ENCODE measurements at regions not wholly inside any gene's neighbourhood (a gene's known extent, or its start where the extent isn't known, plus 50 kb on each side); places are given as distances from the start of the nearest gene placed in this dataset.

- WGBS, 2 donors: 58 to 83% methylated on average over 1 of the region's 1 CpG
- Histone ChIP-seq H3K9ac (ENCODE audit: insufficient read depth in 1 of 2, low read length in 2 of 2) (no peak overlapping the region), H3K36me3 (ENCODE audit: control insufficient read depth in 4 of 4, insufficient read depth in 4 of 4, low read length in 4 of 4) (no peaks in the 10 kb centered on the region), H3K4me3 (no peak overlapping the region), H3K27me3 (ENCODE audit: control insufficient read depth in 3 of 3, insufficient read depth in 3 of 3, low read length in 2 of 3) (no peaks in the 10 kb centered on the region), H3K9me3 (ENCODE audit: control insufficient read depth in 4 of 4, insufficient read depth in 3 of 4, low read length in 3 of 4) (no peaks in the 10 kb centered on the region), H3K27ac (ENCODE audit: low read depth in 1 of 2, low read length in 1 of 2) (no peak overlapping the region), H3K4me1 (ENCODE audit: control insufficient read depth in 5 of 5, insufficient read depth in 5 of 5, low read length in 5 of 5) (peaks cover 0 to 10% (median 0%) of the 10 kb centered on the region in 5 donors)
- no peak for ATAC-seq (ENCODE audit: insufficient read depth, low FRiP score)
- DNase-seq: no peak
- TF ChIP-seq, protein P1, sequence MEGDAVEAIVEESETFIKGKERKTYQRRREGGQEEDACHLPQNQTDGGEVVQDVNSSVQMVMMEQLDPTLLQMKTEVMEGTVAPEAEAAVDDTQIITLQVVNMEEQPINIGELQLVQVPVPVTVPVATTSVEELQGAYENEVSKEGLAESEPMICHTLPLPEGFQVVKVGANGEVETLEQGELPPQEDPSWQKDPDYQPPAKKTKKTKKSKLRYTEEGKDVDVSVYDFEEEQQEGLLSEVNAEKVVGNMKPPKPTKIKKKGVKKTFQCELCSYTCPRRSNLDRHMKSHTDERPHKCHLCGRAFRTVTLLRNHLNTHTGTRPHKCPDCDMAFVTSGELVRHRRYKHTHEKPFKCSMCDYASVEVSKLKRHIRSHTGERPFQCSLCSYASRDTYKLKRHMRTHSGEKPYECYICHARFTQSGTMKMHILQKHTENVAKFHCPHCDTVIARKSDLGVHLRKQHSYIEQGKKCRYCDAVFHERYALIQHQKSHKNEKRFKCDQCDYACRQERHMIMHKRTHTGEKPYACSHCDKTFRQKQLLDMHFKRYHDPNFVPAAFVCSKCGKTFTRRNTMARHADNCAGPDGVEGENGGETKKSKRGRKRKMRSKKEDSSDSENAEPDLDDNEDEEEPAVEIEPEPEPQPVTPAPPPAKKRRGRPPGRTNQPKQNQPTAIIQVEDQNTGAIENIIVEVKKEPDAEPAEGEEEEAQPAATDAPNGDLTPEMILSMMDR (IDR thresholded peaks at IDR 0.05; ENCODE audit: control extremely low read depth, extremely low read depth): no peak
These were observed 280.2 kb upstream of the PHYHIPL start for GRCh38 chr10:58896229-58896628.

DNA sequence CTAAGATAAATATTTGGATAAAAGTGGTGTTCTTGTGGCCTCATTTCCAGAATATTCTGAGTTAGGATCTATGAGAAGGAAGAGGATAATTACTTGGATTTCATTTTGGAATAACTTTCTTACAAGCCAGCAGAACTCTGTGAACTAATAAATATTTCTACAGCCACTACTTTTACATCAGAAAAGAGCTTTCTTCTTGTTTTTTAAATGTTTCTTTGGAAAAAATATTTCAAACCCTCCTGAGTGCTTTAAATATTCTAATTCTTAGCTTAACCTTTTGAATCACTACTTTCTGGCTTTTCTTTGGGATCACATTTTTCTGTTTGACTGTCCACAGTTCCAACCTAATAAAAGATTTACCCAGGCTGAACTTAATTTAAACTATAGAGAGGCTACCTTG, 279.2 kb upstream of the PHYHIPL start:
- no peak for ATAC-seq (ENCODE audit: insufficient read depth, low FRiP score)
- no peak for DNase-seq

GRCh38 chr10:58897708-58898107, 278.7 kb upstream of the PHYHIPL start:
- Histone ChIP-seq H3K4me1 (ENCODE audit: control insufficient read depth in 5 of 5, insufficient read depth in 5 of 5, low read length in 5 of 5) (peaks cover 0 to 4% (median 0%) of the 10 kb centered on the region in 5 donors), H3K9ac (ENCODE audit: insufficient read depth in 1 of 2, low read length in 2 of 2) (no peak overlapping the region), H3K27me3 (ENCODE audit: control insufficient read depth in 3 of 3, insufficient read depth in 3 of 3, low read length in 2 of 3) (no peaks in the 10 kb centered on the region), H3K4me3 (no peak overlapping the region), H3K36me3 (ENCODE audit: control insufficient read depth in 4 of 4, insufficient read depth in 4 of 4, low read length in 4 of 4) (no peaks in the 10 kb centered on the region), H3K27ac (ENCODE audit: low read depth in 1 of 2, low read length in 1 of 2) (no peak overlapping the region), H3K9me3 (ENCODE audit: control insufficient read depth in 4 of 4, insufficient read depth in 3 of 4, low read length in 3 of 4) (no peaks in the 10 kb centered on the region)
- DNase-seq (peak in 1 of 3 donors; percentile 49), ATAC-seq (ENCODE audit: insufficient read depth, low FRiP score) (no peak)
- TF ChIP-seq, protein P1 (IDR thresholded peaks at IDR 0.05; ENCODE audit: control extremely low read depth, extremely low read depth): no peak

More for the DNA sequence above, 279.2 kb upstream of the PHYHIPL start:
- Histone ChIP-seq H3K36me3 (ENCODE audit: control insufficient read depth in 4 of 4, insufficient read depth in 4 of 4, low read length in 4 of 4) (no peaks in the 10 kb centered on the region), H3K9me3 (ENCODE audit: control insufficient read depth in 4 of 4, insufficient read depth in 3 of 4, low read length in 3 of 4) (no peaks in the 10 kb centered on the region), H3K27me3 (ENCODE audit: control insufficient read depth in 3 of 3, insufficient read depth in 3 of 3, low read length in 2 of 3) (no peaks in the 10 kb centered on the region), H3K9ac (ENCODE audit: insufficient read depth in 1 of 2, low read length in 2 of 2) (no peak overlapping the region), H3K4me3 (no peak overlapping the region), H3K4me1 (ENCODE audit: control insufficient read depth in 5 of 5, insufficient read depth in 5 of 5, low read length in 5 of 5) (peaks cover 0 to 5% (median 0%) of the 10 kb centered on the region in 5 donors), H3K27ac (ENCODE audit: low read depth in 1 of 2, low read length in 1 of 2) (no peak overlapping the region)
- TF ChIP-seq, protein P1 (IDR thresholded peaks at IDR 0.05; ENCODE audit: control extremely low read depth, extremely low read depth): no peak

GRCh38 chr10:58898854-58899573, 277.4 kb upstream of the PHYHIPL start:
- ATAC-seq (ENCODE audit: insufficient read depth, low FRiP score): no peak
- Histone ChIP-seq H3K27ac (ENCODE audit: low read depth in 1 of 2, low read length in 1 of 2) (no peak overlapping the region), H3K4me1 (ENCODE audit: control insufficient read depth in 5 of 5, insufficient read depth in 5 of 5, low read length in 5 of 5) (peaks cover 0 to 4% (median 0%) of the 10 kb centered on the region in 5 donors), H3K9me3 (ENCODE audit: control insufficient read depth in 4 of 4, insufficient read depth in 3 of 4, low read length in 3 of 4) (no peaks in the 10 kb centered on the region), H3K27me3 (ENCODE audit: control insufficient read depth in 3 of 3, insufficient read depth in 3 of 3, low read length in 2 of 3) (no peaks in the 10 kb centered on the region), H3K9ac (ENCODE audit: insufficient read depth in 1 of 2, low read length in 2 of 2) (no peak overlapping the region), H3K4me3 (no peak overlapping the region), H3K36me3 (ENCODE audit: control insufficient read depth in 4 of 4, insufficient read depth in 4 of 4, low read length in 4 of 4) (no peaks in the 10 kb centered on the region)
- TF ChIP-seq, protein P1 (IDR thresholded peaks at IDR 0.05; ENCODE audit: control extremely low read depth, extremely low read depth): no peak
- 75 to 89% methylated on average over 5 of the region's 5 CpGs for WGBS, 2 donors
- DNase-seq: peak; percentile 26 to 55 (median 28)

Measured in lung (tissue), 11 donors.